GM10266 (cell line): ENCODE measurements at regions not wholly inside any gene's neighbourhood (a gene's known extent, or its start where the extent isn't known, plus 50 kb on each side); places are given as distances from the start of the nearest gene placed in this dataset.

Experiments used
- DNase-seq: peaks from one replicate; pipeline ENCODE4 v3.0.0; 2012; ENCODE audit errors: extremely low spot score
- CTCF ChIP-seq: IDR thresholded peaks from 2 replicates; pipeline ENCODE4 v1.5.1; 2012; ENCODE audit warnings: mild to moderate bottlenecking, low read depth; ENCODE audit not compliant: control insufficient read depth, insufficient read depth; ENCODE audit errors: missing control alignments

- no peak for DNase-seq
- TF ChIP-seq CTCF, result no peak
These were observed 213.4 kb upstream of the EOMES start for GRCh38 chr3:27935492-27935891.

GRCh38 chr3:27939521-27939920 is 217.4 kb upstream of the EOMES start:
- TF ChIP-seq CTCF, result no peak
- no peak for DNase-seq

GRCh38 chr3:27939940-27940339 is 217.8 kb upstream of the EOMES start:
- no peak for TF ChIP-seq CTCF
- DNase-seq, result no peak

- peak; percentile 15 for TF ChIP-seq CTCF
- DNase-seq, result no peak
These were observed 221.0 kb upstream of the EOMES start for GRCh38 chr3:27943106-27943505.

- no peak for DNase-seq
- TF ChIP-seq CTCF, result no peak
These were observed 223.1 kb upstream of the EOMES start for GRCh38 chr3:27945229-27945628.

- no peak for DNase-seq
These were observed 238.0 kb upstream of the EOMES start for GRCh38 chr3:27960133-27960532.

GRCh38 chr3:27963519-27963918 is 241.4 kb upstream of the EOMES start:
- no peak for TF ChIP-seq CTCF
- DNase-seq, result no peak

More at GRCh38 chr3:27960133-27960532, 238.0 kb upstream of the EOMES start:
- no peak for TF ChIP-seq CTCF
